ENCODE measurements at regions not wholly inside any gene's neighbourhood (a gene's known extent, or its start where the extent isn't known, plus 50 kb on each side); places are given as distances from the start of the nearest gene placed in this dataset.

DNA sequence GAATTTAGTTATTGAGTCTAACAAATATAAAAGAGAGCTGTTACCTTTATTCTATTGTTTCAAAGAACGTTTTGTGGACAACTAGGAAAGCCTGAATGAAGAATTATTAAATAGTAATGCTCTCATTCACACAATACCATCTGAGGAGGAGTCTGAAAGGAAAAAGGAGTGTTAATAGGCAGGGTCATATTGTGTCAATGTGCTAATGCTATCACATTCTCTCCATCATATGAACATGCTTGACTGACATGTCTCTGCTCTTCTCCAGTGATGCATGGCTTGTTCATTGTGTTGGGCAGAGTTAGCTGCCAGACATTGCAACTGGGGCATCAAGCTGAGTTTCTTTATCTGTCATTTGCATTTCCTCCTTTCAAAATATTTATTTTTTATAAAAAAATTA is 1578.0 kb downstream of the MAT2B start:
- TF ChIP-seq EZH2 (IDR thresholded peaks at IDR 0.05; ENCODE audit: borderline replicate concordance, low read depth, low read length, severe bottlenecking) (no peak), JUN (IDR thresholded peaks at IDR 0.05; ENCODE audit: borderline replicate concordance, insufficient read depth, insufficient read length, low read depth) (no peak), MYC (IDR thresholded peaks at IDR 0.05; ENCODE audit: low read depth, low read length) (no peak)
- TF ChIP-seq, protein P1, sequence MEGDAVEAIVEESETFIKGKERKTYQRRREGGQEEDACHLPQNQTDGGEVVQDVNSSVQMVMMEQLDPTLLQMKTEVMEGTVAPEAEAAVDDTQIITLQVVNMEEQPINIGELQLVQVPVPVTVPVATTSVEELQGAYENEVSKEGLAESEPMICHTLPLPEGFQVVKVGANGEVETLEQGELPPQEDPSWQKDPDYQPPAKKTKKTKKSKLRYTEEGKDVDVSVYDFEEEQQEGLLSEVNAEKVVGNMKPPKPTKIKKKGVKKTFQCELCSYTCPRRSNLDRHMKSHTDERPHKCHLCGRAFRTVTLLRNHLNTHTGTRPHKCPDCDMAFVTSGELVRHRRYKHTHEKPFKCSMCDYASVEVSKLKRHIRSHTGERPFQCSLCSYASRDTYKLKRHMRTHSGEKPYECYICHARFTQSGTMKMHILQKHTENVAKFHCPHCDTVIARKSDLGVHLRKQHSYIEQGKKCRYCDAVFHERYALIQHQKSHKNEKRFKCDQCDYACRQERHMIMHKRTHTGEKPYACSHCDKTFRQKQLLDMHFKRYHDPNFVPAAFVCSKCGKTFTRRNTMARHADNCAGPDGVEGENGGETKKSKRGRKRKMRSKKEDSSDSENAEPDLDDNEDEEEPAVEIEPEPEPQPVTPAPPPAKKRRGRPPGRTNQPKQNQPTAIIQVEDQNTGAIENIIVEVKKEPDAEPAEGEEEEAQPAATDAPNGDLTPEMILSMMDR (IDR thresholded peaks at IDR 0.05; ENCODE audit: extremely low read depth in 1 of 2, insufficient read depth in 1 of 2, low read depth in 1 of 2, low read length in 2 of 2) = no peak

Data from endothelial cell of umbilical vein (primary cell).